H1 (cell line): ENCODE measurements at regions not wholly inside any gene's neighbourhood (a gene's known extent, or its start where the extent isn't known, plus 50 kb on each side); places are given as distances from the start of the nearest gene placed in this dataset.

Experiments
- CHD7 ChIP-seq: fragments of 300-600 bp; sonication (generic); IDR thresholded peaks from 2 replicates; pipeline ENCODE4 v1.7.1; 2012; ENCODE audit warnings: low read length, moderate library complexity, mild to moderate bottlenecking, inconsistent platforms; ENCODE audit not compliant: insufficient replicate concordance
- RAD21 ChIP-seq, 2 experiments: IDR thresholded peaks in 1 of 2; conservative IDR thresholded peaks in 1 of 2; 2 replicates each; pipeline ENCODE4 v1.6.1; 2011; ENCODE audit warnings: low read depth in 2 of 2, low read length in 2 of 2, improper control_type of control experiment in 1 of 2, inconsistent platforms in 1 of 2, mild to moderate bottlenecking in 1 of 2, moderate library complexity in 1 of 2

GRCh38 chr1:118473825-118474224 is 288.8 kb upstream of the SPAG17 start (continued):
- no peak for TF ChIP-seq CHD7
- TF ChIP-seq RAD21 (IDR thresholded peaks at IDR 0.05 in 1 of 2, conservative IDR thresholded peaks at IDR 0.05 in 1 of 2; ENCODE audit: low read depth in 2 of 2, low read length in 2 of 2): no peak
- TF ChIP-seq, all 59 proteins: peak for 0
